GM12878 (cell line): ENCODE measurements at regions not wholly inside any gene's neighbourhood (a gene's known extent, or its start where the extent isn't known, plus 50 kb on each side); places are given as distances from the start of the nearest gene placed in this dataset.

Experiments used
- ATAC-seq: fragments of 200-7000 bp; cut with Tn5 transposase; 3 replicates; pipeline ENCODE4 v1.9.1; 2020; ENCODE audit warnings: mild to moderate bottlenecking, moderate library complexity
- BruUV-seq: library from RNA; stranded (reverse); fragments of 400-500 nt; replicated peaks from 2 replicates; lab custom pipeline; 2021; lab: Mats Ljungman, UMichigan
- CTCF ChIA-PET: fragments of 300-600 bp; sonication (Branson Sonifier 250); formaldehyde crosslinking; extraction: SDS; loops from one replicate; lab custom pipeline; 2021; ENCODE audit warnings: inconsistent platforms; lab: Yijun Ruan, JAX
- POLR2A ChIA-PET: fragments of 350-600 bp; formaldehyde crosslinking; extraction: SDS; loops from one replicate; lab custom pipeline; 2021; ENCODE audit warnings: inconsistent platforms; lab: Charles Lee
- RAD21 ChIA-PET: fragments of 300-600 bp; sonication (Branson Sonifier 250); formaldehyde crosslinking; loops from one replicate; lab custom pipeline; 2023; ENCODE audit warnings: antibody characterized with exemption; ENCODE audit not compliant: unreplicated experiment; lab: Charles Lee
- SMC1A ChIA-PET: fragments of 300-600 bp; sonication (Branson Sonifier 250); formaldehyde crosslinking; loops from one replicate; lab custom pipeline; 2023; ENCODE audit not compliant: unreplicated experiment, uncharacterized antibody; lab: Charles Lee
- DNase-seq: peaks from one replicate; pipeline ENCODE4 v3.0.0-alpha.2; 2011; ENCODE audit warnings: low read depth, low spot score
- FAIRE-seq: peaks from 3 replicates; lab custom pipeline; 2011; peaks lifted over from hg19 to GRCh38; lab: Jason Lieb, UNC
- H2AFZ ChIP-seq: 2 replicates; pipeline ENCODE4 v1.6.0; 2011; ENCODE audit warnings: low read depth, low read length, control low read depth; ENCODE audit not compliant: control insufficient read depth
- H3K27ac ChIP-seq: 2 replicates; pipeline ENCODE4 v1.5.1; 2011; ENCODE audit warnings: control low read depth; ENCODE audit not compliant: control insufficient read depth, insufficient read depth
- H3K27me3 ChIP-seq, 2 experiments: replicated peaks in 1 of 2; 2 replicates each; pipeline versions ENCODE4 v1.6.0 to v1.6.1; 2011; ENCODE audit warnings: low read length in 1 of 2; ENCODE audit not compliant: control insufficient read depth in 2 of 2, insufficient read depth in 2 of 2
- H3K36me3 ChIP-seq, 2 experiments: 2 replicates each; pipeline ENCODE4 v1.5.1; 2011; ENCODE audit warnings: low read length in 1 of 2; ENCODE audit not compliant: control insufficient read depth in 2 of 2, insufficient read depth in 2 of 2
- H3K4me1 ChIP-seq: 2 replicates; pipeline ENCODE4 v1.6.1; 2011; ENCODE audit warnings: mild to moderate bottlenecking, low read length, moderate library complexity, mixed read lengths; ENCODE audit not compliant: control insufficient read depth, insufficient read depth
- H3K4me2 ChIP-seq: 2 replicates; pipeline ENCODE4 v1.6.0; 2011; ENCODE audit warnings: control low read depth; ENCODE audit not compliant: control insufficient read depth, insufficient read depth
- H3K4me3 ChIP-seq: fragments of 200-600 bp; sonication (generic); 2 replicates; pipeline ENCODE4 v1.5.1; 2016
- H3K79me2 ChIP-seq: 2 replicates; pipeline ENCODE4 v1.6.0; 2011; ENCODE audit warnings: low read length; ENCODE audit not compliant: control insufficient read depth, insufficient read depth
- H3K9ac ChIP-seq: 2 replicates; pipeline ENCODE4 v1.8.0; 2011; ENCODE audit warnings: low read length, control low read depth, mixed read lengths; ENCODE audit not compliant: control insufficient read depth, insufficient read depth
- H3K9me3 ChIP-seq: replicated peaks from 3 replicates; pipeline ENCODE4 v1.5.1; 2011; ENCODE audit warnings: mild to moderate bottlenecking, low read length; ENCODE audit not compliant: control insufficient read depth, insufficient read depth
- H4K20me1 ChIP-seq: 2 replicates; pipeline ENCODE4 v1.6.0; 2011; ENCODE audit not compliant: control insufficient read depth, insufficient read depth
- BRCA1 ChIP-seq: IDR thresholded peaks from 2 replicates; pipeline ENCODE4 v1.6.1; 2011; ENCODE audit warnings: low read depth, low read length, improper control_type of control experiment
- CBX3 ChIP-seq: fragments of 200-600 bp; sonication (generic); IDR thresholded peaks from 2 replicates; pipeline ENCODE4 v1.6.1; 2016; ENCODE audit warnings: low read depth, borderline replicate concordance
- CBX5 ChIP-seq: sonication (generic); IDR thresholded peaks from 2 replicates; pipeline ENCODE4 v1.6.1; 2016; ENCODE audit warnings: low read depth, moderate library complexity, mild to moderate bottlenecking, inconsistent platforms
- EGR1 ChIP-seq, 2 experiments: IDR thresholded peaks; 1 replicate in 1 of 2; 2 replicates in 1 of 2; pipeline ENCODE4 v1.6.1; 2011 to 2012; ENCODE audit warnings: low read depth in 2 of 2, low read length in 2 of 2, borderline replicate concordance in 1 of 2, mild to moderate bottlenecking in 1 of 2, moderate library complexity in 1 of 2
- FOXK2 ChIP-seq: fragments of 450-650 bp; IDR thresholded peaks from 2 replicates; pipeline ENCODE4 v1.6.1; 2017; ENCODE audit warnings: mild to moderate bottlenecking, moderate library complexity
- GABPA ChIP-seq: IDR thresholded peaks from 2 replicates; pipeline ENCODE4 v1.6.1; 2014; ENCODE audit warnings: antibody characterized with exemption, low read depth, mild to moderate bottlenecking, inconsistent platforms
- HDAC6 ChIP-seq: fragments of 200-600 bp; sonication (generic); IDR thresholded peaks from one replicate; pipeline ENCODE4 v1.8.0; 2017; ENCODE audit warnings: antibody characterized with exemption; ENCODE audit not compliant: unreplicated experiment
- IRF4 ChIP-seq: IDR thresholded peaks from 2 replicates; pipeline ENCODE4 v1.6.1; 2011; ENCODE audit warnings: low read depth, low read length
- MTA2 ChIP-seq: fragments of 450-650 bp; IDR thresholded peaks from 2 replicates; pipeline ENCODE4 v1.6.1; 2016; ENCODE audit warnings: low read depth, mild to moderate bottlenecking, moderate library complexity
- NBN ChIP-seq: fragments of 450-650 bp; IDR thresholded peaks from 2 replicates; pipeline ENCODE4 v1.6.1; 2016
- NFXL1 ChIP-seq: fragments of 450-650 bp; IDR thresholded peaks from 2 replicates; pipeline ENCODE4 v1.6.1; 2017; ENCODE audit warnings: antibody characterized with exemption, mild to moderate bottlenecking, borderline replicate concordance
- NR2C1 ChIP-seq: fragments of 450-650 bp; IDR thresholded peaks from 2 replicates; pipeline ENCODE4 v1.6.1; 2017; ENCODE audit warnings: antibody characterized with exemption, mild to moderate bottlenecking, moderate library complexity
- NR2C2 ChIP-seq: IDR thresholded peaks from 2 replicates; pipeline ENCODE4 v1.6.1; 2011; ENCODE audit warnings: borderline replicate concordance, low read depth; ENCODE audit not compliant: control insufficient read depth, insufficient read length
- POLR2A ChIP-seq: IDR thresholded peaks from 2 replicates; pipeline ENCODE4 v1.6.1; 2011; ENCODE audit warnings: low read depth, mild to moderate bottlenecking, low read length
- RELA ChIP-seq: fragments of 450-650 bp; IDR thresholded peaks from 2 replicates; pipeline ENCODE4 v1.8.0; 2014; ENCODE audit warnings: borderline replicate concordance; ENCODE audit not compliant: partially characterized antibody
- SP1 ChIP-seq: IDR thresholded peaks from one replicate; pipeline ENCODE4 v1.6.1; 2011; ENCODE audit warnings: low read depth, low read length
- SPI1 ChIP-seq: IDR thresholded peaks from 2 replicates; pipeline ENCODE4 v1.6.1; 2011; ENCODE audit warnings: low read depth, mild to moderate bottlenecking, low read length, moderate library complexity, borderline replicate concordance; ENCODE audit not compliant: insufficient read depth
- SRF ChIP-seq, 2 experiments: IDR thresholded peaks; 2 replicates each; pipeline ENCODE4 v1.6.1; 2011; ENCODE audit warnings: low read depth in 2 of 2, low read length in 2 of 2, mild to moderate bottlenecking in 1 of 2, moderate library complexity in 1 of 2
- WGBS: methylation state at CpG from one replicate; pipeline ENCODE4 v1.1.6; 2016; ENCODE audit warnings: low lambda C conversion rate; ENCODE audit not compliant: insufficient replicate concordance, insufficient coverage; ENCODE audit errors: missing lambda C conversion rate; 5-methylcytosine and 5-hydroxymethylcytosine counted together
- in situ Hi-C: fragments of 300-500 bp; cut with MboI; formaldehyde crosslinking; loops from 9 replicates; pipeline ENCODE4 v1.14.3; 2018; ENCODE audit warnings: mixed read lengths
- intact Hi-C: fragments of 100-400 bp; cut with micrococcal nuclease; formaldehyde crosslinking; loops from one replicate; pipeline ENCODE4 v1.14.2; 2022; ENCODE audit not compliant: unreplicated experiment
- TF ChIP-seq, protein P1 (sequence below): fragments of 450-650 bp; IDR thresholded peaks from 2 replicates; pipeline ENCODE4 v1.6.1; 2014; ENCODE audit warnings: mild to moderate bottlenecking
- TF ChIP-seq, protein P2 (sequence below): IDR thresholded peaks from 2 replicates; pipeline ENCODE4 v1.6.1; 2011; ENCODE audit warnings: borderline replicate concordance, low read depth, mild to moderate bottlenecking, moderate library complexity, mixed read lengths, low read length; ENCODE audit not compliant: insufficient read depth; ENCODE audit errors: extremely low read length

DNA sequence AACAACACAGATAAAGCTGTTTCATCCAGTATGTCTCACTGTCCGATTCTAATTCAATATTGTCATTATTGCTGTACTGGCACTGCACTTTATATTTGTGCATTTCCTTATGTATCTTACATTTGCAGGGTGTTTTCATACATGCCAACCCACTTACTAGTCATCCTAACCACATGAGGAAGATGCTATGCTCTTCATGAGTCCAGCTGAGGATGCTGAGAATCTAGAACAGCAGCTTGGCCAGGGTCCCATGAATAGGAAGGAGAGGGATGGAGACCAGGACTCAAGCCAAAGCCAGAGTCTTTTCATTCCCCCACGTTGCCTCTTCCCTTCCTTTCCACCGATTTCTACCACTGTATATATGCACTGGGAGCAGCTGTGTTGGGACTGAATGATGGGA lies 292.8 kb upstream of the KLF4 start (continued):
- TF ChIP-seq CBX3 (no peak), EGR1 (IDR thresholded peaks at IDR 0.05; ENCODE audit: borderline replicate concordance in 1 of 2, low read depth in 2 of 2, low read length in 2 of 2) (no peak), SP1 (no peak), GABPA (no peak), SPI1 (no peak), RELA (no peak)

DNA sequence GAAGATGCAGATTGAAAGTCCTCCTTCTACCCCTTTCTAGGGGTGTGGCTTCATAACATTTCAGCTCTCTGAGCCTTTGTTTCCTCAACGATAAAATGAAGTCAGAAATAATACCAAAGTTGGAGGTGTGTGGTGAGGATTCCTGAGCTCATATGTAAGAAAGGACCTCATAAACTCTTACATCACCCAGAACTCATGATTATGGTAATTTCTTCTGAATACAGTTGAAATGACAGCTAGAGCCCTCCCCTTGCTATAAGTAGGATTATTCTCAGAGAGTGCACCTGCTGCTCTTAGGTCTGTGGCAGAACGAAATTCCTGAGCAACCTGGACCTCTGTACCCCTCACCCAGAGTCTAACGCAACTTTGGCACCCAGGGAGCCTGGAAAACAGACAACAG lies 291.4 kb upstream of the KLF4 start:
- no peak for ATAC-seq
- Histone ChIP-seq H3K27me3 (no peaks in the 10 kb centered on the region), H3K4me3 (no peak overlapping the region), H3K9me3 (no peaks in the 10 kb centered on the region), H3K79me2 (no peaks in the 10 kb centered on the region), H3K4me1 (no peaks in the 10 kb centered on the region), H3K36me3 (no peaks in the 10 kb centered on the region), H2AFZ (no peak overlapping the region), H3K27ac (no peak overlapping the region), H3K9ac (no peak overlapping the region), H3K4me2 (no peak overlapping the region), H4K20me1 (no peaks in the 10 kb centered on the region)
- no peak for DNase-seq
- no peak for FAIRE-seq
- in situ Hi-C loops: no loop called here
- TF ChIP-seq IRF4 (no peak), NFXL1 (no peak), FOXK2 (no peak), SRF (IDR thresholded peaks at IDR 0.05; ENCODE audit: low read depth in 2 of 2, low read length in 2 of 2) (no peak), HDAC6 (no peak), NR2C2 (no peak), NBN (no peak), NR2C1 (no peak), BRCA1 (no peak), MTA2 (no peak), CBX5 (no peak), POLR2A (no peak)
- TF ChIP-seq, protein P1, sequence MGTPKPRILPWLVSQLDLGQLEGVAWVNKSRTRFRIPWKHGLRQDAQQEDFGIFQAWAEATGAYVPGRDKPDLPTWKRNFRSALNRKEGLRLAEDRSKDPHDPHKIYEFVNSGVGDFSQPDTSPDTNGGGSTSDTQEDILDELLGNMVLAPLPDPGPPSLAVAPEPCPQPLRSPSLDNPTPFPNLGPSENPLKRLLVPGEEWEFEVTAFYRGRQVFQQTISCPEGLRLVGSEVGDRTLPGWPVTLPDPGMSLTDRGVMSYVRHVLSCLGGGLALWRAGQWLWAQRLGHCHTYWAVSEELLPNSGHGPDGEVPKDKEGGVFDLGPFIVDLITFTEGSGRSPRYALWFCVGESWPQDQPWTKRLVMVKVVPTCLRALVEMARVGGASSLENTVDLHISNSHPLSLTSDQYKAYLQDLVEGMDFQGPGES: no peak
- TF ChIP-seq, protein P2, sequence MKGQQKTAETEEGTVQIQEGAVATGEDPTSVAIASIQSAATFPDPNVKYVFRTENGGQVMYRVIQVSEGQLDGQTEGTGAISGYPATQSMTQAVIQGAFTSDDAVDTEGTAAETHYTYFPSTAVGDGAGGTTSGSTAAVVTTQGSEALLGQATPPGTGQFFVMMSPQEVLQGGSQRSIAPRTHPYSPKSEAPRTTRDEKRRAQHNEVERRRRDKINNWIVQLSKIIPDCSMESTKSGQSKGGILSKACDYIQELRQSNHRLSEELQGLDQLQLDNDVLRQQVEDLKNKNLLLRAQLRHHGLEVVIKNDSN: no peak
- intact Hi-C loops: no loop called here
- ChIA-PET SMC1A (interaction anchor here (0.7 to 4.3 kb wide), 15 partner anchors 9 to 210 kb away, joined by 3 to 15 read pairs (median 4); no protein-coding TSS in a partner anchor), RAD21 (interaction anchor here (1.0 to 1.4 kb wide), 2 partner anchors 9 to 48 kb away, joined by 4 to 5 read pairs; no protein-coding TSS in a partner anchor), CTCF (interaction anchor here (1.0 to 2.5 kb wide), 6 partner anchors 10 to 79 kb away, joined by 3 to 9 read pairs (median 4); no protein-coding TSS in a partner anchor), POLR2A (interaction anchor here (1.6 to 2.6 kb wide), 2 partner anchors 12 to 29 kb away, joined by 4 to 8 read pairs; no protein-coding TSS in a partner anchor)
- WGBS: 14% methylated on average over 3 of the region's 3 CpGs
- BruUV-seq: no TSS peak
